ENCODE measurements at regions not wholly inside any gene's neighbourhood (a gene's known extent, or its start where the extent isn't known, plus 50 kb on each side); places are given as distances from the start of the nearest gene placed in this dataset.

- Histone ChIP-seq H2BK15ac (ENCODE audit: low read length) (no peak overlapping the region), H3K4me2 (ENCODE audit: insufficient read depth in 1 of 2, low read depth in 2 of 2, low read length in 2 of 2) (no peak overlapping the region), H2AFZ (ENCODE audit: low read length) (no peak overlapping the region), H3K36me3 (ENCODE audit: control insufficient read depth in 2 of 4, insufficient read depth in 4 of 4, low read length in 3 of 4) (no peaks in the 10 kb centered on the region), H3K14ac (ENCODE audit: insufficient read length) (no peak overlapping the region), H3K23ac (ENCODE audit: insufficient read length) (no peak overlapping the region), H3K79me2 (ENCODE audit: control insufficient read depth in 1 of 2, insufficient read depth in 2 of 2, low read length in 2 of 2) (no peaks in the 10 kb centered on the region), H3K4me3 (ENCODE audit: extremely low read depth in 1 of 4, insufficient read depth in 2 of 4, low read depth in 3 of 4, low read length in 4 of 4) (no peak overlapping the region), H2AK5ac (ENCODE audit: low read depth, low read length) (no peak overlapping the region), H4K8ac (ENCODE audit: extremely low read depth, insufficient read depth, low read length) (no peak overlapping the region), H3K56ac (replicated peaks; ENCODE audit: insufficient read length, low read depth, low read length) (no peak overlapping the region), H3K23me2 (ENCODE audit: low read depth, low read length) (no peaks in the 10 kb centered on the region), H4K5ac (ENCODE audit: insufficient read length, low read depth, low read length) (no peak overlapping the region), H3K18ac (ENCODE audit: extremely low read depth, low read length) (no peak overlapping the region), H2BK20ac (ENCODE audit: low read length) (no peak overlapping the region), H4K20me1 (replicated peaks in 1 of 2; ENCODE audit: control insufficient read depth in 1 of 2, insufficient read depth in 2 of 2, low read length in 2 of 2) (no peaks in the 10 kb centered on the region), H2BK5ac (ENCODE audit: low read depth, low read length) (no peak overlapping the region), H3K27me3 (replicated peaks in 1 of 4; ENCODE audit: control insufficient read depth in 3 of 4, extremely low read depth in 1 of 4, insufficient read depth in 3 of 4, low read length in 3 of 4) (no peaks in the 10 kb centered on the region), H3K4me1 (replicated peaks in 1 of 4; ENCODE audit: control insufficient read depth in 3 of 4, insufficient read depth in 4 of 4, low read length in 3 of 4) (no peaks in the 10 kb centered on the region), H2BK12ac (ENCODE audit: low read depth, low read length) (no peak overlapping the region), H3K9ac (replicated peaks in 1 of 4; ENCODE audit: extremely low read depth in 1 of 4, low read depth in 3 of 4, low read length in 3 of 4) (no peak overlapping the region), H4K91ac (replicated peaks; ENCODE audit: insufficient read length, low read length) (no peak overlapping the region), H3K27ac (ENCODE audit: low read depth, low read length) (no peak overlapping the region), H3K9me3 (ENCODE audit: insufficient read depth in 2 of 2, low read depth in 1 of 2, low read length in 1 of 2) (no peaks in the 10 kb centered on the region), H3K4ac (replicated peaks; ENCODE audit: insufficient read length, low read depth, low read length) (no peak overlapping the region), H3K79me1 (ENCODE audit: low read depth, low read length) (no peaks in the 10 kb centered on the region), H2BK120ac (replicated peaks; ENCODE audit: low read depth, low read length) (no peak overlapping the region)
- 90% methylated on average over 2 of the region's 2 CpGs; no CpG with 5 or more reads in 1 of the 2 experiments for WGBS, 2 experiments (ENCODE audit: extremely low coverage in 1 of 2, insufficient coverage in 1 of 2, insufficient read length in 1 of 2, insufficient replicate concordance in 2 of 2, low coverage in 1 of 2, low lambda C conversion rate in 2 of 2, missing lambda C conversion rate in 1 of 2)
- ChIA-PET POLR2A (ENCODE audit: partially characterized antibody) (no interaction called here), CTCF (ENCODE audit: partially characterized antibody) (no interaction called here)
- FAIRE-seq (no peak), DNase-seq (ENCODE audit: low read depth in 1 of 2, low spot score in 2 of 2) (no peak)
- TF ChIP-seq SP1 (IDR thresholded peaks at IDR 0.05; ENCODE audit: low read depth, low read length) (no peak), PHF8 (conservative IDR thresholded peaks at IDR 0.05; ENCODE audit: low read depth, low read length) (no peak), HDAC2 (IDR thresholded peaks at IDR 0.05; ENCODE audit: borderline replicate concordance in 1 of 2, low read depth in 2 of 2, low read length in 2 of 2) (no peak), CHD1 (IDR thresholded peaks at IDR 0.05; ENCODE audit: low read depth, low read length) (no peak), TBP (IDR thresholded peaks at IDR 0.05; ENCODE audit: low read depth, low read length) (no peak), KDM4A (IDR thresholded peaks at IDR 0.05; ENCODE audit: low read depth, low read length, severe bottlenecking) (no peak), TAF1 (IDR thresholded peaks at IDR 0.05; ENCODE audit: low read depth, low read length) (no peak), RBBP5 (IDR thresholded peaks at IDR 0.05; ENCODE audit: borderline replicate concordance, low read depth, low read length) (no peak), CBX8 (IDR thresholded peaks at IDR 0.05; ENCODE audit: borderline replicate concordance, low read depth, low read length) (no peak), TEAD4 (IDR thresholded peaks at IDR 0.05; ENCODE audit: low read depth, low read length) (no peak), ZNF274 (IDR thresholded peaks at IDR 0.05; ENCODE audit: borderline replicate concordance, extremely low read depth, low read length) (no peak)
Measured at GRCh38 chrX:75673468-75673867, 111.6 kb downstream of the MAGEE2 start.

All from H1 (cell line).